HG02970 (cell line): ENCODE measurements at regions not wholly inside any gene's neighbourhood (a gene's known extent, or its start where the extent isn't known, plus 50 kb on each side); places are given as distances from the start of the nearest gene placed in this dataset.

ENCODE experiments used
- ATAC-seq: cut with Tn5 transposase; IDR thresholded peaks from one replicate; pipeline ENCODE4 v1.9.1; 2021; ENCODE audit warnings: mild to moderate bottlenecking, moderate library complexity, moderate number of reproducible peaks; ENCODE audit not compliant: unreplicated experiment, low FRiP score

DNA sequence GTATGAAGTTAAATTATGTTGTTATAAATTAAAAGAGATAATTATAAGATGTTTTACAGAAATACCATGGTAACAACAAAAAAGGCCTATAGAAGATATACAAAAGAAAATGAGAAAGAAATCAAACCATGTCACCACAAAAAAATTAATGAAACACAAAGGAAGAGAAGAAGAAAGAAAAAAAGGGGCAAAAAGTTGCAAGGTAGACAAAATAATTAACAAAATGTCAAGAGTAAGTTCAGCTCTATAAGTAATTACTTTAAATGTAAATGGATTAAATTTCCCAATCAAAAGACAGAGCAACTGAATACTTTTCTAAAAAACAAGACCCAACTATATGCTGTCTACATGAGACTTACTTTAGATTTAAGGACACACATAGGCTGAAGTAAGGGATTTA is 378.4 kb upstream of the FSHR start:
- ATAC-seq, result no peak

DNA sequence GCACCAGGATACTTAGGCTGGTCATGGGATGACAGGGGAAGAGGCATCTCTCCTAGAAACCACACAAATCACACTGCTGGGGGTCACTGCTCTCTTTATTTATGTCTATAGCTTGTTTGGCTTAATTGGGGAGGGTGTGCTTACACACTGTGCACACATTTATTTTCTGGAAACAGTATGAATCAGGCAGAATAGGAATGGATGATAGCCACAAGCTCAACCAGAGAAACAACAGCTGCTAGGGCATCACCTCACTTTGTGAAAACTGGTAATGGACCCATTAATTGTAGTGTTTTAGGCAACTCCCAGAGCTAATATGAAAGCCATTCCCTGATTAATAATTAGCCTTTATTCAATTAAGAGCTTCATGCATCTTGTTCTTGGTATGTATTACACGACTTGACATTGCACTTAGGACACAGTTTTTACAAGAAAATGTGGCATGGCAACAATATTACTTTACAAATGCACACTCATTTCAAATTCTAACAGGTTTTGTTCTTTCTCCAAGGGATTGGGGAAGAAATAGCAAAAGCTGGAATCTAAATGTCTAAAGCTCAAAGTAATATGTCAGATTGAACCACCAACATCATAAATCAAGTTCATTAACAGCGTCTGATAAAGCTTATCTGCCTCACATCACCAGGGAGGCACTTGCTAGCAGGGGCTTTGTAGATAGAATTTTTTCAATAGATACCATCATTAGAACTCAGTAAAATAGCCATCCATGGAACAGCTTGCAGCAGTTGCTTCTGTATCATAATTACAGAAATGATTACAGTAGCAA is 361.9 kb upstream of the FSHR start:
- ATAC-seq, result no peak

DNA sequence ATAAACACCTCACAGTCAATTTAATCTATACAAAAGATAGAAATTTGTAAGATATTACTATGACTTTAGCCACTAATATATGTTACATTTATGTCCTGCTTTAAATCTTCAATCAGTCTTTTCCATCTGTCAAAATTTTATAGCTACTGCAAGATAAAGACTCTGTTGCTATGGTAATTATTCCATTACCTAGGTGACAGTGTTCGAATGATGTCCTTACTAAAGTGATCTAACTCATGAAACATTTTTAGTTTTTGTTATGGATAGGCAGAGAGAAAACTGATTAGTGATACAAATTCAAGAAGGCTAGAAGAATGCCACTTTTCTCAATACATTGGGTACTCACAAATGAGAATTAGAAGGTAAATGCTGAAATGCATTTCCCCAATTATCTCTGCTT is 359.9 kb upstream of the FSHR start:
- no peak for ATAC-seq

DNA sequence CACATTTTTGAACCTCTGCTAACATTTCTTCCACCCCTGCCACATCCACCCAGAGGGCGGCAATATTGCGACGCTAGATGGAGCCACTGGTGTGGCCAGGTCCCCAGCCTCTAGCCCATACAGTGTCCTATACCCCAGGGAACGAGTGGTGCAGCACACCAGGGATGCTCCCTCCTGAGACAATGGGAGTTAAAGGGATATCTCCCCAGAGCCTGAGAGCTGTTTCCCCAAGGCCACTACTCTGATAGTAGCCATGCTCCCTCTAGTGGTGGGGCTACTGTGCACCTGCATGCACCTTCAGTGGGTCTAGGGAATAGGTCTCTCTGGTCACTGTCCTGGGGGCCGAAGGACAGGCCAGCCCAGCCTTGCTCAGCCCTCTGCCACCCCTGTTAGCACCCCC is 336.4 kb upstream of the FSHR start:
- ATAC-seq, result peak; percentile 67

DNA sequence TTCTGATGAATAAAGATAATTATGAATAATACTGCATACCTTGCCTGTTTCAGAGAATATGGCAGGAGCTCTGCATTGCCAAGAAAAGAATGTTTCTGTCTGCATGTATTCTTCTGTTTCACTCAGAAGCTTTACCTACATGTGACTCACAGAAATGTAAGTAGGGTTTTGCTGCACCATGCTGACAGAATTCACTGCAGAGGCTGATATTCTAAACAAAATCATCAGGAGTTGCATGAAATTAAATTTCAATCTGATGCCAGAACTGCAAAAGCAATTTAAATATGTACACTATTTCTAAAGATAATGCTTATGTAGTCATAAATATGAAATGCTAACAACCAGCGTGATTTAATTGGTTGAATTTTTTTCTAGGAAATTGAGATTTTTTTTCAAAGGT is 332.8 kb upstream of the FSHR start:
- no peak for ATAC-seq

DNA sequence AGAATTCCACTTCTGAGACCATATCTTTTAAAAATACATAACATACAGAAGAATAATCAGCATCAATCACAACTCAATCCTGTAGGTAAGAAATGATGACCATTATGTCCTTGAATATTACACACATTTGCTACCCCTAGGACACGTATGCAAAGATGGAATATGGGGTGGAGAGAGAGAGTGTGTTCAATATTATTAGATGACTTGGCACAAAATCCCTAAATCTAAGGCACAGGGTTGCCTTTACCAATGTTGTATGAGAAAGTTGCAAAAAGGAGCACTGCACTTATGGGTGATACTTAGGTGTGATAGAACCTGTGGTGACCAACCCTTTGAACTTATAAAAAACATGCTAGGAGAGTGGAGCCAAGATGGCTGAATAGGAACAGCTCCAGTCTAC is 326.2 kb upstream of the FSHR start:
- ATAC-seq, result no peak

- ATAC-seq, result no peak
Measured at GRCh38 chr2:49465157-49465831, 311.0 kb upstream of the FSHR start.

DNA sequence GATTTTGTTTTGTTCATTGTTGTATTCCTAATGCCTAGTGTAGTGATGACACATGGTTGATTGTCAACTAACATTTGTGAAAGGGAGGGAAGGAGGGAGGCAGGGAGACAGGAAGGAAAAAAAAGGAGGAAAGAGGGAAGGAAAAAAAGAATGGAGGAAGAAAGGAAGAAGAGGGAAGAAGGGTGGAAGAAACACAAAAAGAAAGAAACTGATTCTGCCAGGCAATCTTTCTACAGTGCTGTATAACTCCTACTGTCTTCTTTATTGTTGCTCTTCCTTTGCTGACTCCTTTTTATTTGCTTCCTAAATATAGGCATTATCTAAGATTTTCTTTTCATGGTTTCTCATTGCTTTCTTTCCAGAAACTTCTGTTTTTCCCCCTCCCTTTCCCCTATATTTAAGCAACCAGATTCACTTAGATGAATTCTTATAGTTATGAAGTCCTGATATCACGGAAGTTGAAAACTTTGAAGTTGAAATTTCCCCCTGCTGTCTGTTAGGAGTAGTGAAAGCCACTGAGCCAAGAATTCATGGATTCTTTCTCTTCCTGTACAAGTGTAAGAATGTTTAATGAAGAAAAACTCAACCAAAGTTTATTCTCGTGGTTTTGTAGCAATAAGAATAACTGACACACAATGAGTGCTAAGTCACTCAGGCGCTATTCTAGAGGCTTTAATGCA is 305.1 kb upstream of the FSHR start:
- no peak for ATAC-seq

- ATAC-seq, result no peak
Measured at GRCh38 chr2:49444005-49444404, 289.7 kb upstream of the FSHR start.

GRCh38 chr2:49426996-49427395 is 272.7 kb upstream of the FSHR start:
- ATAC-seq, result no peak

DNA sequence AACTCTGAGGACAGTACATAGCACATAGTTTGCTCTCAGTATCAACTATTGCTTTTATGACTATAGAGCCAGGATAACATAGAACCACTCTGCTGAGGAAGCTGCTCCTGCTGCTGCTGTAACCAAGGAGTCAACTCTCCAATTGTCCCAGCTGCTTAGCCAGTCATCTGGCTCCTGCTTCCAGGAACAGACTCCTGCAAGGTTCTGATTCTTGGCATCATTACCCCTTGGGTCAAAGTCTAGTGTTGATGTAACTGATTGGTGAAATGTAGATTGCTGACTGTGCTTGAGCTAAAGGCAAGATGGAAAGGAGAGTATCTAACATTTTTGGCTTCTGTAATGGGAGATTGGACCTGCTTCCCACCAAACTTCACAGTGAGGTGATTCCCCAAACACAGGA is 261.9 kb upstream of the FSHR start:
- no peak for ATAC-seq

GRCh38 chr2:49404108-49404507 is 249.8 kb upstream of the FSHR start:
- no peak for ATAC-seq

- no peak for ATAC-seq
Measured at GRCh38 chr2:49403637-49404036, 249.3 kb upstream of the FSHR start.

GRCh38 chr2:49379406-49379805 is 225.1 kb upstream of the FSHR start:
- ATAC-seq, result no peak

DNA sequence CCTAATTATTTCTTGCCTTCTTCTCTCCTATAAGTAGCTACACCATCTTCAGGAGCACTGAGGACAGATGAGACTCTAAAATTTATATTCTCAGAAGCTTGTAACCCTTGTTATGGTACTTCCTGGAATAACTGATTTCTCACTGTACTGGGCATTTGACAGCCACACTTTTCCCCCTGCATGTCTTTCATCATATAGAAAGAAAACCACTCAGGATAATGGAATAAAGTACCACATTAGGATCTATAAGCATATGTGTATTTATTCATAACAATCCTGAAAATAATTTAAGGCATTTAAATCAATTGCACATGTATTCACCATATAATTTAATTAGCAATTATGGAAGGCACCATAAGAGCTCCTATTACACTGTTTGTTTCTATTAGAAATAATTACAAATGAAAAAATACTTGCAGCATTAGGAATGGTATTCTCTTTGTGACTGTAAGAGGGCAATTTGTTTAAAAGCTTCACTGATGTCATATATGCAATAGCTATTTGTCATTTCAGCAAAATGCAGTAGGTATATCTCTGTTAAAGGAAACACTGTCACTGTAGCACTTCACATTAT is 216.9 kb upstream of the FSHR start:
- no peak for ATAC-seq

- no peak for ATAC-seq
Measured at GRCh38 chr2:49369650-49370049, 215.3 kb upstream of the FSHR start.

- ATAC-seq, result no peak
Measured at GRCh38 chr2:49369101-49369500, 214.8 kb upstream of the FSHR start.

DNA sequence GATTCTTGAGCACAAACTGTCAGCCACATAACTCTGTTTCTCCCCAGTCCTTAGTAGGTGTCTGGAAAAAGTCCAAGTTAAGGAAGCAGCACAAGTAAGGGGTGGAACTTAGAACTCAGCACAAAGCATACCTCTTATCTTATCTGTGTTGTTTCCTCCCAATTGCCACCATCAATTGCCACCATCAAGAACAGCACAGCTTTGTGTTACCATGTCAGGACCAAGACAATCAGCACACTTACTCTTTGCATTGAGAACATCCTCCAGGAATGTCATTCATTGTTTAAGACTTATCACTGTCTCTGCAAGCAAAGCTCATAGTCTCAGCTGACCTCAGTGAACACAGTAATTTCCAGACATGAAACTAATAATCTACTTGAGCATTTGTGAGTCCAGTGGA is 212.7 kb upstream of the FSHR start:
- ATAC-seq, result no peak

DNA sequence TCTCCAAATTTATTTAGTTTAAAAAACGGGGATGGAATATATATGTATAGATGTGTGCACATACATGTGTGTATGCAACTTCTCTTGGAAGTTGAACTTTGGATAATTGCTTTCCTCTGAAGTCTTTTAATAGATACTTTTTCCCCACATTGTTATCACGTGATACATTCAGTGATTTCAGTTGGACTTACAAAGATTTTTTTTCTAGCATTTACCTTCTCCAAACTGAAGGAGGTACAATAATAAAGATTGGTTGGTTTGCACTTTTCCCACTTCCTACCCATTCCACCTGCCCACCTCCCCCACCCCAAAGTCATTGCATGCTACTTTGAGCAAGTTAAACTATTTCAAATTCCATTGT is 206.1 kb upstream of the FSHR start:
- ATAC-seq, result no peak

DNA sequence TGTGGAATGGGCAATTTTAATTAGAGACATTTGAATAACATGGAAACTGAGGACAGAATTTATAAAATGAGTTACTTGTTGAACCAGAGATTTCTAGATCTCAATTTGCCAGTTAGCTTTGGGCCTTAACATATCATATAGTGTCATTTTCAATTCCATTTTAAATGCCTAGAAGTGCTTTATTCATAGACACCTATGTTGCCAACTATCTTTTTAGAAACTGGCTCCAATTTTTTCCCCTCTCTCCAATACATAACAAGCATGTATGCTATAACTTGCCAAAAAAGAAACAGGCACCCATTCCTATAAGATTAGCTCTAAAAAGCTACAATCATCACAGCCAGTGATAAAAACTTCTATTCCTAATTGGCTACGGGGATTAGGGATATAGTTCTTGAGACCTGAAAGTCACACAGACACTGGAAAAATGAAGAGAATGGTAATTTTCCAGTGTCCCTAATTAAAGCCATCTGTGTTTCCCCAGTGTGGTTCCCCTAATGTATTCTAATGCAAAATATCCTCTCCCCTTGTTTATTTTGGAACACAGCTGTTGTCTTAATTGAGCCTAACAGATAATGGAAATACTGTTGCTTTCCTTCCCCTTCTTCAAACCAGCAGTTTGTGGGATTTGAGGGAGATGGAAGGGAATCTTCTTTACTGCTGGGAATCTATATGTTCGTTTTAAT is 205.5 kb upstream of the FSHR start:
- no peak for ATAC-seq

DNA sequence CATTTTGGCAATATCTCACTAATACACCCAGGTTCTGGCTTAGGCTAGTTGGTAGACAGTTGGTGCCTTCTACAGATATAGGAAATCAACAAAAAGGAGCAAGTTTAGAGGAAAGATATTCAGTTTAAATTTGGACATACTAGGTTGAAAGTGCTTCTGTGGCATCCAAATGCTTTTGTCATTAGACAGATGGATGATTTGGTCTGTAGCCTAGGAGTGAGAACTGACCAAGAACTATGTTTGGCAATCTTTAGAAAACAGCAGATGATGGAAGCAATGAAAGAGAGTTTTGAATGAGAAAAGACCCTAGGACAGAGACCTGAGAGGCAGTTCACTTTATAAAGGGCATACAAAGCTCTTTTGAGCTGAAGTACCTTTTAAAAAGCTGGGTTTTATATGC is 201.3 kb upstream of the FSHR start:
- ATAC-seq, result no peak
